ENCODE measurements at regions not wholly inside any gene's neighbourhood (a gene's known extent, or its start where the extent isn't known, plus 50 kb on each side); places are given as distances from the start of the nearest gene placed in this dataset.

- no peaks in the 10 kb centered on the region for H4K20me1 ChIP-seq (ENCODE audit: insufficient read depth, low read length)
- no peak overlapping the region for H3K4me2 ChIP-seq (ENCODE audit: low read length)
- no peaks in the 10 kb centered on the region for H3K36me3 ChIP-seq (ENCODE audit: insufficient read depth, low read length)
- H3K79me2 ChIP-seq (ENCODE audit: insufficient read depth, low read depth, low read length): no peaks in the 10 kb centered on the region
- no peak for TF ChIP-seq CTCF (conservative IDR thresholded peaks at IDR 0.05; ENCODE audit: low read length)
- no peak for TF ChIP-seq EZH2phosphoT487 (IDR thresholded peaks at IDR 0.05; ENCODE audit: borderline replicate concordance, low read depth, low read length)
- no peak overlapping the region for H2AFZ ChIP-seq (ENCODE audit: low read length)
- no peaks in the 10 kb centered on the region for H3K9me2 ChIP-seq (ENCODE audit: insufficient read depth, low read length)
- no TSS peak for BruUV-seq (replicated peaks)
- CTCF ChIA-PET (ENCODE audit: unreplicated experiment): no interaction called here
- no peak overlapping the region for H3K27ac ChIP-seq (ENCODE audit: low read depth, low read length, poor library complexity, severe bottlenecking)
- intact Hi-C loops (cut with micrococcal nuclease; ENCODE audit: unreplicated experiment): no loop called here
- no peaks in the 10 kb centered on the region for H3K9me3 ChIP-seq (ENCODE audit: low read length)
- no peaks in the 10 kb centered on the region for H3K4me1 ChIP-seq (ENCODE audit: insufficient read depth, low read length, poor library complexity, severe bottlenecking)
- no peak overlapping the region for H3K4me3 ChIP-seq (ENCODE audit: low read depth, low read length, poor library complexity, severe bottlenecking)
- DNase-seq (ENCODE audit: low spot score): no peak
- POLR2A ChIA-PET: no interaction called here
Measured at GRCh38 chr5:116980581-116980980, 406.0 kb upstream of the SEMA6A start.

- Histone ChIP-seq H3K4me3 (ENCODE audit: low read depth, low read length, poor library complexity, severe bottlenecking) (no peak overlapping the region), H3K79me2 (ENCODE audit: insufficient read depth, low read depth, low read length) (no peaks in the 10 kb centered on the region), H3K4me2 (ENCODE audit: low read length) (no peak overlapping the region), H4K20me1 (ENCODE audit: insufficient read depth, low read length) (no peaks in the 10 kb centered on the region), H3K36me3 (ENCODE audit: insufficient read depth, low read length) (no peaks in the 10 kb centered on the region), H3K4me1 (ENCODE audit: insufficient read depth, low read length, poor library complexity, severe bottlenecking) (no peaks in the 10 kb centered on the region), H3K27ac (ENCODE audit: low read depth, low read length, poor library complexity, severe bottlenecking) (no peak overlapping the region), H3K9me3 (ENCODE audit: low read length) (no peaks in the 10 kb centered on the region), H2AFZ (ENCODE audit: low read length) (no peak overlapping the region), H3K9me2 (ENCODE audit: insufficient read depth, low read length) (no peaks in the 10 kb centered on the region)
- TF ChIP-seq CTCF (conservative IDR thresholded peaks at IDR 0.05; ENCODE audit: low read length) (no peak), EZH2phosphoT487 (IDR thresholded peaks at IDR 0.05; ENCODE audit: borderline replicate concordance, low read depth, low read length) (no peak)
- intact Hi-C loops (cut with micrococcal nuclease; ENCODE audit: unreplicated experiment): no loop called here
- DNase-seq (ENCODE audit: low spot score): no peak
- POLR2A ChIA-PET: no interaction called here
- no TSS peak for BruUV-seq (replicated peaks)
- CTCF ChIA-PET (ENCODE audit: unreplicated experiment): no interaction called here
Measured at GRCh38 chr5:116976767-116977166, 402.1 kb upstream of the SEMA6A start.

GRCh38 chr5:116971131-116971530 is 396.5 kb upstream of the SEMA6A start:
- no peaks in the 10 kb centered on the region for H3K9me3 ChIP-seq (ENCODE audit: low read length)
- H4K20me1 ChIP-seq (ENCODE audit: insufficient read depth, low read length): no peaks in the 10 kb centered on the region
- H3K4me2 ChIP-seq (ENCODE audit: low read length): no peak overlapping the region
- TF ChIP-seq EZH2phosphoT487 (IDR thresholded peaks at IDR 0.05; ENCODE audit: borderline replicate concordance, low read depth, low read length) (no peak), CTCF (conservative IDR thresholded peaks at IDR 0.05; ENCODE audit: low read length) (no peak)
- H3K27ac ChIP-seq (ENCODE audit: low read depth, low read length, poor library complexity, severe bottlenecking): no peak overlapping the region
- intact Hi-C loops (cut with micrococcal nuclease; ENCODE audit: unreplicated experiment): no loop called here
- CTCF ChIA-PET (ENCODE audit: unreplicated experiment): no interaction called here
- no TSS peak for BruUV-seq (replicated peaks)
- H2AFZ ChIP-seq (ENCODE audit: low read length): no peak overlapping the region
- POLR2A ChIA-PET: no interaction called here
- no peak overlapping the region for H3K4me3 ChIP-seq (ENCODE audit: low read depth, low read length, poor library complexity, severe bottlenecking)
- H3K4me1 ChIP-seq (ENCODE audit: insufficient read depth, low read length, poor library complexity, severe bottlenecking): no peaks in the 10 kb centered on the region
- DNase-seq (ENCODE audit: low spot score): no peak
- no peaks in the 10 kb centered on the region for H3K9me2 ChIP-seq (ENCODE audit: insufficient read depth, low read length)
- no peaks in the 10 kb centered on the region for H3K79me2 ChIP-seq (ENCODE audit: insufficient read depth, low read depth, low read length)
- H3K36me3 ChIP-seq (ENCODE audit: insufficient read depth, low read length): no peaks in the 10 kb centered on the region
